ENCODE measurements at regions not wholly inside any gene's neighbourhood (a gene's known extent, or its start where the extent isn't known, plus 50 kb on each side); places are given as distances from the start of the nearest gene placed in this dataset.

GRCh38 chr12:115174920-115175319 is 490.9 kb upstream of the TBX3 start:
- TF ChIP-seq, protein P1, sequence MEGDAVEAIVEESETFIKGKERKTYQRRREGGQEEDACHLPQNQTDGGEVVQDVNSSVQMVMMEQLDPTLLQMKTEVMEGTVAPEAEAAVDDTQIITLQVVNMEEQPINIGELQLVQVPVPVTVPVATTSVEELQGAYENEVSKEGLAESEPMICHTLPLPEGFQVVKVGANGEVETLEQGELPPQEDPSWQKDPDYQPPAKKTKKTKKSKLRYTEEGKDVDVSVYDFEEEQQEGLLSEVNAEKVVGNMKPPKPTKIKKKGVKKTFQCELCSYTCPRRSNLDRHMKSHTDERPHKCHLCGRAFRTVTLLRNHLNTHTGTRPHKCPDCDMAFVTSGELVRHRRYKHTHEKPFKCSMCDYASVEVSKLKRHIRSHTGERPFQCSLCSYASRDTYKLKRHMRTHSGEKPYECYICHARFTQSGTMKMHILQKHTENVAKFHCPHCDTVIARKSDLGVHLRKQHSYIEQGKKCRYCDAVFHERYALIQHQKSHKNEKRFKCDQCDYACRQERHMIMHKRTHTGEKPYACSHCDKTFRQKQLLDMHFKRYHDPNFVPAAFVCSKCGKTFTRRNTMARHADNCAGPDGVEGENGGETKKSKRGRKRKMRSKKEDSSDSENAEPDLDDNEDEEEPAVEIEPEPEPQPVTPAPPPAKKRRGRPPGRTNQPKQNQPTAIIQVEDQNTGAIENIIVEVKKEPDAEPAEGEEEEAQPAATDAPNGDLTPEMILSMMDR (IDR thresholded peaks at IDR 0.05; ENCODE audit: poor library complexity), result no peak
- no peak for TF ChIP-seq EZH2 (IDR thresholded peaks at IDR 0.05; ENCODE audit: borderline replicate concordance)
- no peak for TF ChIP-seq EZH2phosphoT487 (IDR thresholded peaks at IDR 0.05; ENCODE audit: low read depth, severe bottlenecking, unreplicated experiment)

Measured in hepatocyte (in vitro differentiated cells).